Cardiac muscle cell (in vitro differentiated cells and primary cell): ENCODE measurements at regions not wholly inside any gene's neighbourhood (a gene's known extent, or its start where the extent isn't known, plus 50 kb on each side); places are given as distances from the start of the nearest gene placed in this dataset.

Source experiments
- DNase-seq, 2 donors: peaks; one replicate each; pipeline versions ENCODE4 v3.0.0 to v3.0.0-alpha.2; 2010 to 2017; ENCODE audit warnings: low read depth in 1 of 2, low spot score in 1 of 2
- H3K27ac ChIP-seq: fragments of 200-600 bp; sonication (generic); 2 replicates; pipeline ENCODE4 v1.5.1; 2016
- H3K27me3 ChIP-seq: fragments of 200-600 bp; sonication (generic); 2 replicates; pipeline ENCODE4 v1.6.0; 2016; ENCODE audit warnings: control low read depth
- H3K36me3 ChIP-seq: fragments of 200-600 bp; sonication (generic); 2 replicates; pipeline ENCODE4 v1.5.1; 2016; ENCODE audit warnings: control low read depth
- H3K4me1 ChIP-seq: fragments of 200-600 bp; sonication (generic); 2 replicates; pipeline ENCODE4 v1.8.1; 2017; ENCODE audit warnings: low read depth, mild to moderate bottlenecking, mixed run types
- H3K4me3 ChIP-seq: fragments of 200-600 bp; sonication (generic); 2 replicates; pipeline ENCODE4 v1.5.1; 2016; ENCODE audit warnings: mild to moderate bottlenecking
- H3K9me3 ChIP-seq: fragments of 200-600 bp; sonication (generic); 2 replicates; pipeline ENCODE4 v1.5.1; 2017; ENCODE audit warnings: low read depth, mild to moderate bottlenecking, control low read depth
- CTCF ChIP-seq: IDR thresholded peaks from 2 replicates; pipeline ENCODE4 v1.5.1; 2012; ENCODE audit warnings: low read depth, mild to moderate bottlenecking, low read length

- DNase-seq, result no peak
- TF ChIP-seq CTCF, result no peak
- H3K4me3 ChIP-seq, result no peak overlapping the region
- H3K4me1 ChIP-seq, result no peaks in the 10 kb centered on the region
- no peaks in the 10 kb centered on the region for H3K9me3 ChIP-seq
- no peak overlapping the region for H3K27ac ChIP-seq
- no peaks in the 10 kb centered on the region for H3K27me3 ChIP-seq
- H3K36me3 ChIP-seq, result no peaks in the 10 kb centered on the region
Observed at GRCh38 chr3:104126864-104127553, 1239.7 kb upstream of the ALCAM start.

GRCh38 chr3:104127830-104128229 is 1238.9 kb upstream of the ALCAM start:
- no peaks in the 10 kb centered on the region for H3K4me1 ChIP-seq
- H3K36me3 ChIP-seq, result no peaks in the 10 kb centered on the region
- TF ChIP-seq CTCF, result no peak
- H3K4me3 ChIP-seq, result no peak overlapping the region
- H3K27ac ChIP-seq, result no peak overlapping the region
- H3K9me3 ChIP-seq, result no peaks in the 10 kb centered on the region
- no peaks in the 10 kb centered on the region for H3K27me3 ChIP-seq
- DNase-seq, result no peak

GRCh38 chr3:104132566-104133403 is 1233.9 kb upstream of the ALCAM start:
- DNase-seq, result no peak
- no peaks in the 10 kb centered on the region for H3K27me3 ChIP-seq
- no peak overlapping the region for H3K4me3 ChIP-seq
- no peaks in the 10 kb centered on the region for H3K4me1 ChIP-seq
- no peaks in the 10 kb centered on the region for H3K36me3 ChIP-seq
- H3K9me3 ChIP-seq, result no peaks in the 10 kb centered on the region
- no peak overlapping the region for H3K27ac ChIP-seq
- TF ChIP-seq CTCF, result no peak

GRCh38 chr3:104133630-104134029 is 1233.1 kb upstream of the ALCAM start:
- Histone ChIP-seq H3K36me3 (no peaks in the 10 kb centered on the region), H3K4me3 (no peak overlapping the region), H3K9me3 (no peaks in the 10 kb centered on the region), H3K27ac (no peak overlapping the region), H3K27me3 (no peaks in the 10 kb centered on the region), H3K4me1 (no peaks in the 10 kb centered on the region)
- DNase-seq, result no peak
- TF ChIP-seq CTCF, result no peak

GRCh38 chr3:104137116-104137515 is 1229.6 kb upstream of the ALCAM start:
- Histone ChIP-seq H3K27me3 (no peaks in the 10 kb centered on the region), H3K36me3 (no peaks in the 10 kb centered on the region), H3K27ac (no peak overlapping the region), H3K4me3 (no peak overlapping the region), H3K9me3 (no peaks in the 10 kb centered on the region), H3K4me1 (no peaks in the 10 kb centered on the region)
- DNase-seq, result no peak
- TF ChIP-seq CTCF, result no peak
